ENCODE measurements at regions not wholly inside any gene's neighbourhood (a gene's known extent, or its start where the extent isn't known, plus 50 kb on each side); places are given as distances from the start of the nearest gene placed in this dataset.
A peak's percentile ranks its signal among the peaks of the same experiment; 100 is the strongest.
"Not testable (repeated sequence)": the region's sequence is repeated elsewhere in the genome, so short reads cannot be mapped to it uniquely, and the experiment has no call there.

DNA sequence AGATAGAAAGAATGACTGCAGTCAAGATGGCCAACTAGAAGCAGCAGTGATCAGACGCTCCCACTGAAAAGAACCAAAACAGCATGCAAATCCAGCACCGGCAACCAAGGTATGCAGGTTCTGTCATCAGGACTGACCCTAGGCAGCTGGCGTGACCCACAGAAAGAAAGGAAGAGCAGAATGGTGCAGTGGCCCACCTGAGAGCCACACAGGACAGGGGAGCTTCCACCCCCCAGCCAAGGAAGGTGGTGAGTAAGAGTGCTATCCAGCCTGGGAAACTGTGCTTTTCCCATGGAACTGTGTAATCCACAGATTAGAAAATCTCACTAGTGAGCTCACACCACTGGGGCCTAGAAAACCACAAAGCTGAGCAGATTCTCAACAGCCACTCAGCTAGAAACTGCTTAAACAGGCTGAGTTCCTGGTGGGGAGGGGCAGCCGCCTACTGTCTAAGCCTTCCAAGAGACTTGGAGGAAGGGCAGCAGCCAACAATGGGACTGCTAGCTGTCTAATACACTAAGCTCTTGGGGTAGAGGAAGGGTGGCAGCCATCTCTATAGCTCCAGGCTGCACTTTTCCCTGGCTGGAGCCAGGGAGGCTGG, 127.9 kb downstream of the EVA1A start:
- TF ChIP-seq POLR2A (IDR thresholded peaks at IDR 0.05; ENCODE audit: low read length) (no peak), GATA1 (IDR thresholded peaks at IDR 0.05; ENCODE audit: low read depth, low read length) (no peak)
- DNase-seq: no peak

DNA sequence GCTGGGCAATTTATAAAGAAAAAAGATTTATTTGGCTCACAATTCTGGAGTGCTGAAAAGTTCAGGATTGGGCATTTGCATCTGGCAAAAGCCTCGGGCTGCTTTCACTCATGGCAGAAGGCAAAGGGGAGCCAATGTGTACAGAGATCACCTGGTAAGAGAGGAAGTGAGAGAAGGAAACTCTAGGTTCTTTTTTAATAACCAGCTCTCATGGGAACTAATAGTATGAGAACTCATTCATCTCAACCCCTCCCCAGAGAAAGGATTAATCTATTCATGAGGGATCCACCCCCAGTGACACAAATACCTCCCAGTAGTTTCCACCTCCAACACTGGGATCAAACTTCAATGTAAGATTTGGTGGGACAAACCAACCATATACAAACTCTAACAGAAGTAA, 129.0 kb downstream of the EVA1A start:
- no peak for DNase-seq
- TF ChIP-seq GATA1 (IDR thresholded peaks at IDR 0.05; ENCODE audit: low read depth, low read length) (no peak), POLR2A (IDR thresholded peaks at IDR 0.05; ENCODE audit: low read length) (no peak)

DNA sequence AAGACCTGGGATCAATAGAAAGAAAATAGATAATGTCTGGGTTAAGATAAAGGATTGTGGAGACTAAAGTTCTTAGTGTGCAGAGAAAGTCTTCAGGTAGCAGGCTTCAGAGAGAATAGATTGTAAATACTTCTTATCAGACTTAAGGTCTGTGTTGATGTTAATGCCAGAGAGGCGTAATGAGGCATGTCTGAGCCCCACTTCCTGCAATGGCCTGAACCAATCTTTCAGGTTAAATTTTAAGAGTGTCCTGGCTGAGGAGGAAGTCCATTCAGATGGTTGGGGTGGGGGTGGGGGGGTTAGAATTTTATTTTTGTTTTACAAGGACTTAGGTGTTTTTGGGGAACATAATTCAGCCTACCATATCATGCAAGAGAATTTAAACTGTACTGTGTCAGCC, 129.5 kb downstream of the EVA1A start:
- no peak for DNase-seq
- TF ChIP-seq GATA1 (IDR thresholded peaks at IDR 0.05; ENCODE audit: low read depth, low read length) (no peak), POLR2A (IDR thresholded peaks at IDR 0.05; ENCODE audit: low read length) (no peak)

DNA sequence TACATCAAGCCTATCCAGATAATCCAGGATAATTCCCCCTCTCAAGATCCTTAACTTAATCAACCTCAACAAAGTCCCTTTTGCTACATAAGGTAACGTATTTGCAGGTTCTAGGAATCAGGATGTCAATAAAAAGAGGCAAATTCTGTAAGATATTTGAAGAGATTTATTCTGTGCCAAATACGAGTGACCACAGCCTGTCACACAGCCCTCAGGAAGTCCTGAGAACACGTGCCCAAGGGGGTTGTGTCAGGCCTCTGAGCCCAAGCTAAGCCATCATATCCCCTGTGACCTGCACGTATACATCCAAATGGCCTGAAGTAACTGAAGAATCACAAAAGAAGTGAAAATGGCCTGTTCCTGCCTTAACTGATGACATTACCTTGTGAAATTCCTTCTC, 130.3 kb downstream of the EVA1A start:
- DNase-seq: not testable (repeated sequence)

DNA sequence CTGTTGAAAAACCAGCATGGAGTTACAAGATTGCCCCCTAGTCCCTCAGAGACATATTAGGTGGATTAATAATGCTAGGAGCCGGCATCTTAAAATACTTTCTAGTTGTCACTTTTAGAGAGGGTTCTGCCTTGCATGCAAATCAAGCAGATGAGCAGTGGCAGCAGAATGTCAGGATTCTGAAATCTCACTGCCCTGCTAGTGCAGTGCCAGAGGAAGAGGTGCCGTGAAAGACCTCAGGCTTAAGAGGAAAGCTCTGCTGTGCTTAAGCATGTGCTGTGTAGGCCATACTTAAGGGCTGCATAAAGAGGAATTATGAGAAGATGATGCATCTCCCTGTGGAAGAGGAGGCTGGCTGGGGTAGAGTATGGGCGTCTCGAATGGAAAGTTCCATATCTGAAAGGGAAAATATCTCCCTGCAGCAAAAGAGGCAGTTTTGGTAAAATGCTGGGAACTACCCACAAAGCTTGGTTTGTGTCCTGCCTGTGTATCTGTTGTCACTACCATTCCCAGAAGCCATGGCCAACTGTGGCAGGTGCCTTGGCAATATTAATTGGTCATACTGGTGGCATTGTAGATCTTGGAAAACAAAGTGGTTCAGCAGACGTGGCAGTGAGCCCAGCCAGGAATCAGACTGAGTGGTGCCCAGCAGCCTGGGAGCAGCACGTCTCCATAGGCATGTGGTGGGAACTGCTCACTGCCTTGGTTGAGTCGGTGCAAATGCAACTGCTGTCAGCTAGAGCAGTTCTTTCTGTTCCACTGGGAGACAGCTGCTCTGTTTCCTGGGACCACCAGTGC, 131.9 kb downstream of the EVA1A start:
- DNase-seq: no peak
- TF ChIP-seq GATA1 (IDR thresholded peaks at IDR 0.05; ENCODE audit: low read depth, low read length) (no peak), POLR2A (IDR thresholded peaks at IDR 0.05; ENCODE audit: low read length) (no peak)

DNA sequence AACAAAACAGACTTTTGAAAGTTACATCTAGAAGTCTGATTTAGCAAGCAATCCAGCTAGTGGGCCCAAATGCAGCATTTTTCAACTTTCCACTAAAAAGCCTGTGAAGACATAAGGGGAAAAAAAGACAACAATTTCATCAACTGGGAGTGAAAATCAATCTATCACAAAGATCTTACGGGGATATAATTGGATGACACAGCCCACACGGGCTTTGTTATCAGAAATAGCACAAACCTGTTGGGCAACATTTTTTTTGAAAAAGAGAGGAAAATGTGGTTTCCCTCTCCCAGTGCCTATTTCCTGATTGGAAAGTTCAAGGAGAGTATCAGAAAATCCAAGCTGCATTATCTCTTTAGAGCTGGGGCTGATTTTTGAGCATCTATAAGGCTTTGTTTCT, 132.7 kb downstream of the EVA1A start:
- DNase-seq: no peak
- no peak for TF ChIP-seq GATA1 (IDR thresholded peaks at IDR 0.05; ENCODE audit: low read depth, low read length)
- TF ChIP-seq POLR2A (IDR thresholded peaks at IDR 0.05; ENCODE audit: low read length): no peak

DNA sequence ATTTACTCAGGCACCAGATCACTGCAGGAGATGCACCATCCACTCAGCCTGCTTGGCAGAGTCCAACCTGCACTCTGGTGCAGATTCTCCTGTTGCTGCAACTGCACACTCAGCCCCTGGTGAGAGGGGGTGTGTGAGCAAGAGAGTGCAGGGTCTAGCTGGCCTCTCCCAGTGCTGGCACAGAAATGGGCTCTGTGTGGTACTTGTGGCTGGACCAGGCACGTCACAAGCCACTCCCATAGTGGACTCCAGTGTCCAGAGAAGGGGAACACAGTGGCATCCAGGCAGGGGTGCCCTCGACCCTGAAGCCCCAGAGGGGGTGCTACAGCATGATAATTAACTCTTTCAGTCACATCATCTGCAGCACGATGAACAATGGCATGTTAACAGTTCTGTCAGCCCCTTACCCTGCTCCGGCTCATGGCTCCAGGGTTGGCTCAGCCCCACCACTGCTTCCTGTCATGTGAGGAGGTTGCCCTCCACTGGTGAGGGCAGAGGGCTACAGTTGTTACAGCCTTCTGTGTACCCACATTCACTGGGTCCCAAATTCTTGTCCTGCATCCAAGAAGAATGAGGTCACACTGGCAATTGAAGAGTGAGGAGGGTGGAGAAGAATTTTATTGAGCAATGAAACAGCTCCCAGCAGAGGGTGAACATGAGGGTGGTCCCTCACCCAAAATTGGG, 135.7 kb downstream of the EVA1A start:
- TF ChIP-seq POLR2A (IDR thresholded peaks at IDR 0.05; ENCODE audit: low read length) (no peak), GATA1 (IDR thresholded peaks at IDR 0.05; ENCODE audit: low read depth, low read length) (no peak)
- peak; percentile 8 for DNase-seq

DNA sequence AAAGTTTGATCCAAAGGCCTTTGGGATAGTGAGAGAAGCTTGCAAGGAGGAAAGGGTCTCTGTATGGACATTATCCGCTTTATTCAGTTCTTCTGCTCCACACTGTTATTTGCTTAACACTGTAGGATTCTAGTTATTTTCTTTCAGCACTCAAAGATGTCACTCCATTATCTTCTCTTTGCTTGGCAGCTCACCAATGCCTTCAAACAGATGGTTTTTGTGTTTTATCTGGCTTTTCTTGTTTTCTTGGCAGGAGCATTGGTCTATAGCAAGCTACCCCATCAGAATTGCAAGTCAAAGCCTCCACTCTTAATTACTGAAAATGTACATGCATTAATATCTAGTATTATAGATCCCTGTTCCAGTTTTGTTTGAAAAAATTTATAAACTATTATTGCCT, 138.8 kb downstream of the EVA1A start:
- DNase-seq: peak; percentile 39 to 64
- no peak for TF ChIP-seq GATA1 (IDR thresholded peaks at IDR 0.05; ENCODE audit: low read depth, low read length)
- no peak for TF ChIP-seq POLR2A (IDR thresholded peaks at IDR 0.05; ENCODE audit: low read length)

DNA sequence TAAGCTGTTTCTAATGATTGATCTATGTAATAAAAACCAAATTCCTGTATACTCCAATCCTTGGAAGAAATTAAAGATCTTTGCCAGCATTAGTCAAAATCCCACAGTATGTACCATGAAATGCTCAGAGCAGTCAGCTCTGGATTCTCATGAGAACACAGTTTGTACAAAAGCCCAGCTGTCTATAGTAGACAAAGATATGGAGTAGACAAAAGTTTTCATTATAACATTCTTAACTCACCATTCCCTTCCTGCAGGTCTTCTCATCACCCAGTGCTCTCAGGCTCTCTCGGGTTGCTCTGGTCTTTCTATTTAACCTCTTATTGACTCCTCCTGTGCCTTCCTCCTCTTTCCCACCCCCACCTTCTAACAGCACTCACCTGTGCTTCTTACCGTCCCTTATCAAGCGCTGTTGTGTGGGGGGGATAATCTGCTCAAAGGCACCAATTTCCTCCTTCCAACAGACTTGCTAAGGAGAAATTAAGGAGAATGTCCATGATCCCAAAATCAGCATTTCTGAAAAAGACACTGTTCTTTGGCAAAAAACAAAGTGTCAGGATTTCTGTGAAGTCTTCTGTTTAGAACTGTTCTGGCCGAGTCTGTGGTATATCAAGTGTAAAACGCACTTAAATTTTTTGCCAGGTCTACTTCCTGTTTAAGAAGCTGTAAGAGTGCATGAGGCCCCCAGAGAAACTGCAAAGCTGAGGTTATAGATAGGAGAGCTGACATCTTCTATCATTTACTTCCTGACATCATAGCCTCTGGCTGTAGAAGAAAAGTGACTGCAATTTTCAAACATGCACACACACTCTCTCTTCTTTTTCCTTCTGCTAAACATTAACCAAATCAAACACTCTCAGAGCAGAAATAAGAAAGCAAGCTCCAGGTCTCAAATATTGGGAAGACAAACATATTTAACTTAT, 144.1 kb downstream of the EVA1A start:
- peak; percentile 6 to 28 for DNase-seq
- no peak for TF ChIP-seq GATA1 (IDR thresholded peaks at IDR 0.05; ENCODE audit: low read depth, low read length)
- no peak for TF ChIP-seq POLR2A (IDR thresholded peaks at IDR 0.05; ENCODE audit: low read length)

DNA sequence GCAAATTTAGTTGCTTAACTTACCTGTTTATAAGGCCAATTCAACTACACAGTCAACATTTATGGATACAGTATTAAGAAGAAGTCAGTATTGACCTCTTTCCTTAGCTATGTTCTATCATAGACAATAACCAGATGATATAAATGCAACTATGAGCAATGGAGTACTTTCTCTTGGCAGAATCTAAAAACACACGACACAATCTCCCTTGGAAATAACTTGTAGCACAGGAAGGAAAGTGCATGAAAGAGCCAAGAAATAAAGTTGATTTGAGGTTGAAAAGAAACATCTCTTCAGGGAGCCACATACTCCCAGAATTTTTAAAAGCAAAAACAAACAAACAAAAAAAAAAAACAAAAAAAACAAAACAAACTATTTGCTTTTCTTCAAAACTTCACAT, 145.0 kb downstream of the EVA1A start:
- no peak for DNase-seq
- TF ChIP-seq GATA1 (IDR thresholded peaks at IDR 0.05; ENCODE audit: low read depth, low read length) (no peak), POLR2A (IDR thresholded peaks at IDR 0.05; ENCODE audit: low read length) (no peak)

DNA sequence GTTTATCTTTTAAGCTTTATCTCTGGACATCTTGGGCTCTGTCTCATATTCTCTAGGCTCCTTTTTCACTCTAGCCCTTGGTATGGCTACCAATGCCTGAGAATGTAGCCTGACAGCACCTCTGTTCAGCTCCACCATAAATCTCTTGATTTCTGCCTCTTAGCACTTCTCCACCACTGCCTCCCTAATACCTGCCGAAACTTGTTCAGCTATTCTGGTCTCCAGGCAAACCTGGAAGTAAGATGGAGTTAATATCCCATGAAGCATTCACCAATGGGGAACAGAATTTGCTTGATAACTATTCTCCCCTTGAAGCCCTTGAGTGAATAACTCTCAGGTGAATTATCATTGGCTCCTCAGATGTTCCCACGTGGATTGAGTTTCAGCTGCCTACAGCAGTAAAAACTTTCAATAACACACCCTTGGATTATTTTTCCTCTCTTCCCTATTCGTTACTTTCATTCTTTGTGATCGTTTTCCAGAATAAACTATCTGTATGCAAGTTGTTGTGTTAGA, 145.6 kb downstream of the EVA1A start:
- no peak for DNase-seq
- TF ChIP-seq POLR2A (IDR thresholded peaks at IDR 0.05; ENCODE audit: low read length): no peak
- TF ChIP-seq GATA1 (IDR thresholded peaks at IDR 0.05; ENCODE audit: low read depth, low read length): no peak

DNA sequence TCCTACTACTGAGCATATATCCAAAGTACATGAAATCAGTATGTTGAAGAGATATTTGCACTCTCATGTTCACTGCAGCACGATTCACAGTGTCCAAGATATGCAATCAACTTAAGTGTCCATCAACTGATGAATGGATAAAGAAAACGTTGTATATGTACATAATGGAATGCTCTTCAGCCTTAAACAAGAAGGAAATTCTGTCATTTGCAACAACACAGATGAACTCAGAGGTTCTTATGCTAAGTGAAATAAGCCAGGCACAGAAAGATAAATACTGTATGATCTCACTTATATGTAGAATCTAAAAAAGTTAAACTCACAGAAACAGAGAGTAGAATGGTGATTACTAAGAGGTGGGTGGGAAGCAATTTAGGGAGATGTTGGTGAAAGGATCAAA, 149.2 kb downstream of the EVA1A start:
- DNase-seq: no peak
- TF ChIP-seq GATA1 (IDR thresholded peaks at IDR 0.05; ENCODE audit: low read depth, low read length) (no peak), POLR2A (IDR thresholded peaks at IDR 0.05; ENCODE audit: low read length) (no peak)

DNA sequence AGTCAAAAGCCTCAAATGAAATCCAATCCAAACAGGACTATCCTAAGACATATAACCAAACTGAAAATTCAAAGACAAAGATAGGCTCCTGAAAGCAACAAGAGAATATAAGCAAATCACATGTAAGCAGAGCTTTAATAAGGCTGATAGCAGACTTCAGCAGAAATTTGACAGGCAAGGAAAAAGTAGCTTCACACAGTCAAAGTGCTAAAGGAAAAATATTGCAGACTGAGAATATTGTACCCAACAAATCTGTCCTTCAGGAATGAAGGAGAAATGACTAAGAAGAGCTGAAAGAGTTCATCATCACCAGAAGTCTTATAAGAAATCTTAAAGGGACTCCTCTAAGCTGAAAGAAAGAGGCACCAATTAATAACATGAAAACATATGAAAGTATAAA, 150.0 kb downstream of the EVA1A start:
- DNase-seq: no peak
- no peak for TF ChIP-seq POLR2A (IDR thresholded peaks at IDR 0.05; ENCODE audit: low read length)
- no peak for TF ChIP-seq GATA1 (IDR thresholded peaks at IDR 0.05; ENCODE audit: low read depth, low read length)

DNA sequence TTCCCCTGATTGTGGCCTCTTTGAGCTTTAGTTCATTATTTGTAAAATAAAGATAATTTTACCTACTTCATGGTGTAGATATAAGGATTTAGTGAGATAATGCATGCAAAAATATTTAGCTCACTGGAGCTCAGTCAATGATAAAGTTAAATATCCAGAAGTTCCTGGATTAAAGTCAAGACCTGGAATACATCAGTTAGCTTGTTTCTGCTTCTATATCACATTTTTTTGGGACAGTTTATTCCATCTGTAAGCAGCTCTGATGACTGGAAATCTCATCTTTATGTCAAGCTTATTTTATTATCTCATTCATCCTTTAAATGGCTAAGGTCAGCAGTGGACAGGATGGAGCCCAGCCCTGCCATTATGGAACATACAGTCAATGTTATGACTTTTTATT, 152.0 kb downstream of the EVA1A start:
- TF ChIP-seq POLR2A (IDR thresholded peaks at IDR 0.05; ENCODE audit: low read length) (no peak), GATA1 (IDR thresholded peaks at IDR 0.05; ENCODE audit: low read depth, low read length) (no peak)
- DNase-seq: no peak

All from erythroblast (primary cell).